ENCODE measurements at regions not wholly inside any gene's neighbourhood (a gene's known extent, or its start where the extent isn't known, plus 50 kb on each side); places are given as distances from the start of the nearest gene placed in this dataset.

DNA sequence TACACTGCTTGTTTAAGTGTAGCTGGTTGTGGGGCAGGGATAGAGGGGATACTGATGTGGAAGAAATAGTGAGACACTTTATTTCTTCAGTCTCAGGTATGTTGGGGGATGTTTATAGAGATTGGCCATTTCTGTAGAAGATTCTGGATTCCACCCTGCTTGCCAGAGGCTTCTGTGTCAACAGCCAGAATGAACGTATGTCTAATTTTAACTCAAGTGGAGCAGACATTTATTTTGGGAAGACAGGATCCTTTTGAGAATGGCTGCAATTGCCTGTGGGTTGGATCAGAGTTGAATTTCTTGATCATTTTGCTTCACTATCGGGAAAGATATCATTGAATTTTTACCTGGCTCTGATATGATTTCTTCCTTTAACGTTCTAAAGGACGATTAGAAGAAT is 465.6 kb upstream of the SLC14A2 start:
- no peak for TF ChIP-seq USF1 (IDR thresholded peaks at IDR 0.05)
- no peak for TF ChIP-seq CREB1 (IDR thresholded peaks at IDR 0.05; ENCODE audit: low read depth)
- no peak for TF ChIP-seq EP300 (IDR thresholded peaks at IDR 0.05; ENCODE audit: borderline replicate concordance)
- no peak for TF ChIP-seq ZBTB7A (IDR thresholded peaks at IDR 0.05; ENCODE audit: low read depth)
- TF ChIP-seq CEBPB (IDR thresholded peaks at IDR 0.05), result no peak

- no peak for TF ChIP-seq CREB1 (IDR thresholded peaks at IDR 0.05; ENCODE audit: low read depth)
Observed at GRCh38 chr18:45151645-45152044, 463.6 kb upstream of the SLC14A2 start.

- TF ChIP-seq YY1 (IDR thresholded peaks at IDR 0.05; ENCODE audit: low read depth) (no peak), CEBPB (IDR thresholded peaks at IDR 0.05) (no peak), NFIC (IDR thresholded peaks at IDR 0.05) (no peak), EP300 (IDR thresholded peaks at IDR 0.05; ENCODE audit: borderline replicate concordance) (no peak), TCF12 (IDR thresholded peaks at IDR 0.05; ENCODE audit: low read depth) (no peak), EGR1 (IDR thresholded peaks at IDR 0.05) (no peak), RAD21 (IDR thresholded peaks at IDR 0.05; ENCODE audit: low read depth) (no peak), TAF1 (IDR thresholded peaks at IDR 0.05; ENCODE audit: low read depth) (no peak)
- TF ChIP-seq, protein P1, sequence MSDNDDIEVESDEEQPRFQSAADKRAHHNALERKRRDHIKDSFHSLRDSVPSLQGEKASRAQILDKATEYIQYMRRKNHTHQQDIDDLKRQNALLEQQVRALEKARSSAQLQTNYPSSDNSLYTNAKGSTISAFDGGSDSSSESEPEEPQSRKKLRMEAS (IDR thresholded peaks at IDR 0.05), result no peak
- TF ChIP-seq, protein P2, sequence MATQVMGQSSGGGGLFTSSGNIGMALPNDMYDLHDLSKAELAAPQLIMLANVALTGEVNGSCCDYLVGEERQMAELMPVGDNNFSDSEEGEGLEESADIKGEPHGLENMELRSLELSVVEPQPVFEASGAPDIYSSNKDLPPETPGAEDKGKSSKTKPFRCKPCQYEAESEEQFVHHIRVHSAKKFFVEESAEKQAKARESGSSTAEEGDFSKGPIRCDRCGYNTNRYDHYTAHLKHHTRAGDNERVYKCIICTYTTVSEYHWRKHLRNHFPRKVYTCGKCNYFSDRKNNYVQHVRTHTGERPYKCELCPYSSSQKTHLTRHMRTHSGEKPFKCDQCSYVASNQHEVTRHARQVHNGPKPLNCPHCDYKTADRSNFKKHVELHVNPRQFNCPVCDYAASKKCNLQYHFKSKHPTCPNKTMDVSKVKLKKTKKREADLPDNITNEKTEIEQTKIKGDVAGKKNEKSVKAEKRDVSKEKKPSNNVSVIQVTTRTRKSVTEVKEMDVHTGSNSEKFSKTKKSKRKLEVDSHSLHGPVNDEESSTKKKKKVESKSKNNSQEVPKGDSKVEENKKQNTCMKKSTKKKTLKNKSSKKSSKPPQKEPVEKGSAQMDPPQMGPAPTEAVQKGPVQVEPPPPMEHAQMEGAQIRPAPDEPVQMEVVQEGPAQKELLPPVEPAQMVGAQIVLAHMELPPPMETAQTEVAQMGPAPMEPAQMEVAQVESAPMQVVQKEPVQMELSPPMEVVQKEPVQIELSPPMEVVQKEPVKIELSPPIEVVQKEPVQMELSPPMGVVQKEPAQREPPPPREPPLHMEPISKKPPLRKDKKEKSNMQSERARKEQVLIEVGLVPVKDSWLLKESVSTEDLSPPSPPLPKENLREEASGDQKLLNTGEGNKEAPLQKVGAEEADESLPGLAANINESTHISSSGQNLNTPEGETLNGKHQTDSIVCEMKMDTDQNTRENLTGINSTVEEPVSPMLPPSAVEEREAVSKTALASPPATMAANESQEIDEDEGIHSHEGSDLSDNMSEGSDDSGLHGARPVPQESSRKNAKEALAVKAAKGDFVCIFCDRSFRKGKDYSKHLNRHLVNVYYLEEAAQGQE (IDR thresholded peaks at IDR 0.05; ENCODE audit: low read depth), result no peak
Observed at GRCh38 chr18:45155526-45155925, 459.8 kb upstream of the SLC14A2 start.

DNA sequence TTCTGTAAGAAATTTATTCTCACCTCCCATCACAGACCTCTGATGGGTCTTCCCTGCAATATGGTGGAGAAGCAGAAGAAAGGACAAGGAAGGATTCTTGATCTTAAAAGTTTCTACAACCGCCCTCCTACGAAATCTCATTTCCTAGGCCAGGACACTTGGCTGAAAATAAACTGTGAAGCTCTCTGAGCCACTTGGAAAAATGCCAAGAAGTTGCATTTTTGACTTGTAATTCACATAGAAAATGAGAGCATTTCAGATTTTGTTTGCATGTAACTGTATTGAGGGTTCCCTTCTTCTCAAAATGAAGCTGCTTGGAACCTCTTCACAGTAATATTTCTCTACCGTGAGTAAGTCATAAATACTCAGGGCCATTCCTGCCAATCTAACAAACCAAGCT is 458.3 kb upstream of the SLC14A2 start:
- TF ChIP-seq NFIC (IDR thresholded peaks at IDR 0.05) (no peak), YY1 (IDR thresholded peaks at IDR 0.05; ENCODE audit: low read depth) (no peak), CEBPB (IDR thresholded peaks at IDR 0.05) (no peak), TAF1 (IDR thresholded peaks at IDR 0.05; ENCODE audit: low read depth) (no peak), TEAD4 (IDR thresholded peaks at IDR 0.05) (no peak), FOXM1 (IDR thresholded peaks at IDR 0.05; ENCODE audit: borderline replicate concordance, low read depth) (no peak), EGR1 (IDR thresholded peaks at IDR 0.05) (no peak), RAD21 (IDR thresholded peaks at IDR 0.05; ENCODE audit: low read depth) (no peak), ZBTB7A (IDR thresholded peaks at IDR 0.05; ENCODE audit: low read depth) (no peak), TCF12 (IDR thresholded peaks at IDR 0.05; ENCODE audit: low read depth) (no peak), CREB1 (IDR thresholded peaks at IDR 0.05; ENCODE audit: low read depth) (no peak)

DNA sequence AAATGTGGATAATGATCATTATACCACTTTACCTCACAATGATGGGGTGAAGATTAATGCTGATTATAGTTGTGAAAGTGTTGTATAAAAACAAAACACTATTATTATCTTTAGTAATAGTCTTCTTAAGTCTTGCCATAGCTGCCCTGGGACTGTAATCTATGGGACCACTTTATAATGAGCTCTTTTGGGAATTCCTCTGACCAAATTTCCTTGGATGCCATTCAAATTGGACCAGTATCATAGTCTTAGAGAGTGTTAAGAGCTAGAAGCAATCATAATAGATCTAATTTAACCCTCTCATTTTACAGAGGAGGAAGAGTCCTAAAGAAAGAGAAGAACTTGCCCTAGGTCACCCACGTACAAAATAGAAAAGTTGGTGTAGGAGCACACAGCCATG is 457.7 kb upstream of the SLC14A2 start:
- TF ChIP-seq TAF1 (IDR thresholded peaks at IDR 0.05; ENCODE audit: low read depth), result no peak
- TF ChIP-seq CEBPB (IDR thresholded peaks at IDR 0.05), result no peak
- TF ChIP-seq YY1 (IDR thresholded peaks at IDR 0.05; ENCODE audit: low read depth), result no peak
- TF ChIP-seq RAD21 (IDR thresholded peaks at IDR 0.05; ENCODE audit: low read depth), result no peak
- TF ChIP-seq ZBTB7A (IDR thresholded peaks at IDR 0.05; ENCODE audit: low read depth), result no peak
- TF ChIP-seq, protein P1 (IDR thresholded peaks at IDR 0.05), result no peak
- TF ChIP-seq EGR1 (IDR thresholded peaks at IDR 0.05), result no peak
- TF ChIP-seq, protein P2 (IDR thresholded peaks at IDR 0.05; ENCODE audit: low read depth), result no peak
- TF ChIP-seq CREB1 (IDR thresholded peaks at IDR 0.05; ENCODE audit: low read depth), result no peak
- TF ChIP-seq NFIC (IDR thresholded peaks at IDR 0.05), result no peak
- no peak for TF ChIP-seq USF1 (IDR thresholded peaks at IDR 0.05)
- TF ChIP-seq FOXM1 (IDR thresholded peaks at IDR 0.05; ENCODE audit: borderline replicate concordance, low read depth), result no peak
- TF ChIP-seq EP300 (IDR thresholded peaks at IDR 0.05; ENCODE audit: borderline replicate concordance), result no peak
- no peak for TF ChIP-seq TCF12 (IDR thresholded peaks at IDR 0.05; ENCODE audit: low read depth)
- no peak for TF ChIP-seq TEAD4 (IDR thresholded peaks at IDR 0.05)

GRCh38 chr18:45161850-45162249 is 453.4 kb upstream of the SLC14A2 start:
- TF ChIP-seq FOXM1 (IDR thresholded peaks at IDR 0.05; ENCODE audit: borderline replicate concordance, low read depth) (no peak), CREB1 (IDR thresholded peaks at IDR 0.05; ENCODE audit: low read depth) (no peak), YY1 (IDR thresholded peaks at IDR 0.05; ENCODE audit: low read depth) (no peak), TCF12 (IDR thresholded peaks at IDR 0.05; ENCODE audit: low read depth) (no peak), EGR1 (IDR thresholded peaks at IDR 0.05) (no peak), TAF1 (IDR thresholded peaks at IDR 0.05; ENCODE audit: low read depth) (no peak), USF1 (IDR thresholded peaks at IDR 0.05) (no peak), TEAD4 (IDR thresholded peaks at IDR 0.05) (no peak), NFIC (IDR thresholded peaks at IDR 0.05) (no peak), CEBPB (IDR thresholded peaks at IDR 0.05) (no peak), ZBTB7A (IDR thresholded peaks at IDR 0.05; ENCODE audit: low read depth) (no peak)
- TF ChIP-seq, protein P2 (IDR thresholded peaks at IDR 0.05; ENCODE audit: low read depth), result no peak
